ENCODE measurements at regions not wholly inside any gene's neighbourhood (a gene's known extent, or its start where the extent isn't known, plus 50 kb on each side); places are given as distances from the start of the nearest gene placed in this dataset.

DNA sequence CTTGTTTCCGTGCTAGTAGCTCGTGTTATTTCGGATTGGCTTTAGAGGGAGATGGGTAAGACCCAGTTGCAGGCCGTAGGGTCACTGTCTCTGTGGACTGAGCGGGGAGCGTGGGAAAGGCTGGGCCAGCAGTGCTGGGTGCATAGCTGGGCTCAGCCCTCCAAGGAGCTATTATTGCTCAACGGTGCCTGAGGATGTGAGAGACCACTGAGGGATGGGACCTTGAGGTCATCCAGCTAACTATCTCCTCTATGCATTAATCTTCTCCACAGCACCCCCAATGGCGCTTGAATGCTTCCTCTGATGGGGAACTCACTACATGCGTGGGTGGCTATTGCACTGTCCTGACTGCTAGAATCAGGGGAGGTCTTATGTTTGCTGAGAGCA is 126.1 kb upstream of the FOXF1 start:
- intact Hi-C loops (cut with DNase I): no loop called here
- Histone ChIP-seq H3K4me1 (replicated peaks) (no peaks in the 10 kb centered on the region), H3K4me3 (no peak overlapping the region), H3K27me3 (replicated peaks; ENCODE audit: insufficient read depth) (no peaks in the 10 kb centered on the region), H3K27ac (no peak overlapping the region), H3K9me3 (no peaks in the 10 kb centered on the region), H3K36me3 (no peaks in the 10 kb centered on the region)
- no peak for DNase-seq (ENCODE audit: low spot score)
- WGBS: 78% methylated on average over 9 of the region's 9 CpGs
- TF ChIP-seq, protein P1, sequence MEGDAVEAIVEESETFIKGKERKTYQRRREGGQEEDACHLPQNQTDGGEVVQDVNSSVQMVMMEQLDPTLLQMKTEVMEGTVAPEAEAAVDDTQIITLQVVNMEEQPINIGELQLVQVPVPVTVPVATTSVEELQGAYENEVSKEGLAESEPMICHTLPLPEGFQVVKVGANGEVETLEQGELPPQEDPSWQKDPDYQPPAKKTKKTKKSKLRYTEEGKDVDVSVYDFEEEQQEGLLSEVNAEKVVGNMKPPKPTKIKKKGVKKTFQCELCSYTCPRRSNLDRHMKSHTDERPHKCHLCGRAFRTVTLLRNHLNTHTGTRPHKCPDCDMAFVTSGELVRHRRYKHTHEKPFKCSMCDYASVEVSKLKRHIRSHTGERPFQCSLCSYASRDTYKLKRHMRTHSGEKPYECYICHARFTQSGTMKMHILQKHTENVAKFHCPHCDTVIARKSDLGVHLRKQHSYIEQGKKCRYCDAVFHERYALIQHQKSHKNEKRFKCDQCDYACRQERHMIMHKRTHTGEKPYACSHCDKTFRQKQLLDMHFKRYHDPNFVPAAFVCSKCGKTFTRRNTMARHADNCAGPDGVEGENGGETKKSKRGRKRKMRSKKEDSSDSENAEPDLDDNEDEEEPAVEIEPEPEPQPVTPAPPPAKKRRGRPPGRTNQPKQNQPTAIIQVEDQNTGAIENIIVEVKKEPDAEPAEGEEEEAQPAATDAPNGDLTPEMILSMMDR (IDR thresholded peaks at IDR 0.05): no peak
- TF ChIP-seq POLR2A (IDR thresholded peaks at IDR 0.05) (no peak), POLR2AphosphoS5 (IDR thresholded peaks at IDR 0.05) (no peak)

- no peak for TF ChIP-seq POLR2A (IDR thresholded peaks at IDR 0.05)
- TF ChIP-seq POLR2AphosphoS5 (IDR thresholded peaks at IDR 0.05): no peak
- TF ChIP-seq, protein P1 (IDR thresholded peaks at IDR 0.05): no peak
- no peaks in the 10 kb centered on the region for H3K9me3 ChIP-seq
- no peaks in the 10 kb centered on the region for H3K27me3 ChIP-seq (replicated peaks; ENCODE audit: insufficient read depth)
- WGBS: 90% methylated on average over 10 of the region's 10 CpGs
- DNase-seq (ENCODE audit: low spot score): no peak
- no peak overlapping the region for H3K27ac ChIP-seq
- no peaks in the 10 kb centered on the region for H3K4me1 ChIP-seq (replicated peaks)
- H3K4me3 ChIP-seq: no peak overlapping the region
- intact Hi-C loops (cut with DNase I): no loop called here
- no peaks in the 10 kb centered on the region for H3K36me3 ChIP-seq
Observed at GRCh38 chr16:86384980-86385379, 125.3 kb upstream of the FOXF1 start.

DNA sequence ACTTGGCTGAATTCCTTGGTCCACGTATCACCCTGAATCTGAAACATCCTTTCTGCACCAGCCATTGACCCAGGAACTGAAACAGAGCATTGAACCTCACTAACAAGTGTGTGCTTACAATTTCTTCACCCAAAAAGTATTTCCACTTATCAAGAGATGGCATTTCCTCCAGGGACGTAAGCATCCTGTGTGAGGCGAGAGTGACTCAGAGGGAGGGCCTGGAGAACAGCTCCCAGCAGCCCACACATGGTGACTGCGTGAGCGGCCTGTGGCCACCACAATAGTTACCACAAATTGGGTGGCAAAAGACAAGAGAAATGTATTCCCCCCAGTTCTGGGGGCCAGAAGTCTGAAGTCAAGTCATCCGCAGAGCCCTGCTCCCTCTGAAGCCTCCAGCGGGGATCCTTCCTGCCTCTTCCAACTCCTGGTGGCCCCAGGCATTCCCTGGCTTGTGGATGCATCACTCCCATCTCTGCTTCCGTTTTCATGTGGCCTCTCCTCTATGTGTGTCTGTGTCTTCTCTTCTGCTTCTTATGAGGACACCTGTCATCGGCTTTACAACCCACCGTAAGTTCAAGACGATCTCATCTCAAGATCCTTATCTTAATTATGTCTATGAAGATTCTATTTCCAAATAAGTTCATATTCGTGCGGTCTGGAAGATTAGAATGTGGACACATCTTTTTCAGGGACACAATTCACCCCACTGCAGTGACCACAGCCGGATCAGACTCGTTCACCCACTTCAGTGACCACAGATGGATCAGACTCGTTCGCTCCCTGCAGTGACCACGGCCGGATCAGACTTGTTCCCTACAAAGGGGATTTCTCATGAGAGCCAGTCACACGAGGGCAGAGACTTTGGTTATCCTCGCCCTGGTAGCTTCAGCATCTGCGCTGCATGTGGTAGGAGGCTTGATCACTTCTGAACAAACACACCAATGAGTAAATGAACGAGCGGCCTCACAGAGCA is 122.6 kb upstream of the FOXF1 start:
- Histone ChIP-seq H3K27me3 (replicated peaks; ENCODE audit: insufficient read depth) (no peaks in the 10 kb centered on the region), H3K9me3 (no peaks in the 10 kb centered on the region), H3K36me3 (no peaks in the 10 kb centered on the region), H3K27ac (no peak overlapping the region), H3K4me3 (no peak overlapping the region), H3K4me1 (replicated peaks) (no peaks in the 10 kb centered on the region)
- 82% methylated on average over 24 of the region's 24 CpGs for WGBS
- intact Hi-C loops (cut with DNase I): no loop called here
- TF ChIP-seq POLR2A (IDR thresholded peaks at IDR 0.05) (no peak), POLR2AphosphoS5 (IDR thresholded peaks at IDR 0.05) (no peak)
- TF ChIP-seq, protein P1 (IDR thresholded peaks at IDR 0.05): no peak
- no peak for DNase-seq (ENCODE audit: low spot score)

- H3K27ac ChIP-seq: no peak overlapping the region
- 66% methylated on average over 5 of the region's 5 CpGs for WGBS
- TF ChIP-seq POLR2A (IDR thresholded peaks at IDR 0.05) (no peak), POLR2AphosphoS5 (IDR thresholded peaks at IDR 0.05) (no peak)
- TF ChIP-seq, protein P1 (IDR thresholded peaks at IDR 0.05): no peak
- no peak for DNase-seq (ENCODE audit: low spot score)
- H3K4me1 ChIP-seq (replicated peaks): no peaks in the 10 kb centered on the region
- H3K4me3 ChIP-seq: no peak overlapping the region
- intact Hi-C loops (cut with DNase I): no loop called here
- H3K36me3 ChIP-seq: no peaks in the 10 kb centered on the region
- no peaks in the 10 kb centered on the region for H3K27me3 ChIP-seq (replicated peaks; ENCODE audit: insufficient read depth)
- no peaks in the 10 kb centered on the region for H3K9me3 ChIP-seq
Observed at GRCh38 chr16:86388976-86389375, 121.4 kb upstream of the FOXF1 start.
